Aorta (tissue), 5 donors: ENCODE measurements at regions not wholly inside any gene's neighbourhood (a gene's known extent, or its start where the extent isn't known, plus 50 kb on each side); places are given as distances from the start of the nearest gene placed in this dataset.

Experiments
- ATAC-seq: fragments of 200-7000 bp; cut with Tn5 transposase; one replicate; pipeline ENCODE4 v1.9.1; 2022; ENCODE audit warnings: moderate library complexity; ENCODE audit not compliant: low FRiP score
- DNase-seq, 2 donors: peaks; one replicate each; pipeline ENCODE4 v3.0.0-alpha.2; 2020
- H3K27ac ChIP-seq, 2 donors: one replicate each; pipeline ENCODE4 v1.5.1; 2013; ENCODE audit warnings: low read length in 2 of 2, mild to moderate bottlenecking in 2 of 2, moderate library complexity in 2 of 2, control low read depth in 1 of 2, inconsistent platforms in 1 of 2, low read depth in 1 of 2
- H3K27me3 ChIP-seq, 2 donors: one replicate each; pipeline ENCODE4 v1.6.1; 2013; ENCODE audit warnings: control low read depth in 1 of 2, low read length in 1 of 2, mild to moderate bottlenecking in 1 of 2, moderate library complexity in 1 of 2; ENCODE audit not compliant: insufficient read depth in 2 of 2, control insufficient read depth in 1 of 2
- H3K36me3 ChIP-seq, 2 donors: one replicate each; pipeline ENCODE4 v1.6.1; 2013; ENCODE audit warnings: control low read depth in 1 of 2, low read length in 1 of 2, mild to moderate bottlenecking in 1 of 2; ENCODE audit not compliant: insufficient read depth in 2 of 2, control insufficient read depth in 1 of 2
- H3K4me1 ChIP-seq, 2 donors: one replicate each; pipeline ENCODE4 v1.6.1; 2013; ENCODE audit warnings: low read length in 2 of 2, control low read depth in 1 of 2, mild to moderate bottlenecking in 1 of 2, moderate library complexity in 1 of 2; ENCODE audit not compliant: insufficient read depth in 2 of 2, control insufficient read depth in 1 of 2
- H3K4me3 ChIP-seq, 2 donors: one replicate each; pipeline ENCODE4 v1.5.1; 2013; ENCODE audit warnings: low read length in 2 of 2, control low read depth in 1 of 2, mild to moderate bottlenecking in 1 of 2
- H3K9me3 ChIP-seq: one replicate; pipeline ENCODE4 v1.6.1; 2013; ENCODE audit warnings: mild to moderate bottlenecking, low read length; ENCODE audit not compliant: control insufficient read depth
- WGBS, 2 donors: extraction: QIAGEN DNeasy Blood & Tissue Kit; methylation state at CpG; one replicate each; pipeline ENCODE4 v1.1.7; 2013; 5-methylcytosine and 5-hydroxymethylcytosine counted together
- intact Hi-C, 2 donors: fragments of 100-400 bp; cut with DNase I; formaldehyde crosslinking; loops; one replicate each; pipeline versions ENCODE4 v1.14.2 to v1.15.0; 2022
- donor health status: healthy with polysubstance abuse.
- donor health status: Bipolar disorder and iron deficiency.
- donor health status: DM: no; HTN: no; CAD: no.
- donor health status: DM: no; HTN: no; CAD: no.
- donor health status: DM: yes; HTN: yes; CAD: no.

DNA sequence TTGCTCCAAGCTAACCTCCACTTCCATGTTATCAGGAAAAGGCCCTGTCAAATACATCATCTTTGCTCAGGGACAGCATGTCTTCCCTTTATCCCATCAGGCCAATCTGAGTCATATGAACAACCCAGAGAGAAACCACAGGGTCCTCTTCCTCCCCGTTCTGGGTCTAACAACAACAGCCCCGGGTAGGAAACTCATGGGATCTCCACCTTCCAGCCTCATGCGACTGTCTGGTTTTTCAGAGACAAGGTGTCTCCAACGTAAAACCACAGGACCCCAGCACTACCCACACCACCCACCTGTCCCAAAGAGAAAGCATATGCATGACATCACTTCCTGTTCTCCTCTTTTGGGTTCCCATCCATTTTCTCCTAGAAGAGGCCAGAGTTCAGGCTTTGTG, 217.9 kb downstream of the ENC1 start:
- H3K4me3 ChIP-seq: no peak overlapping the region
- H3K27me3 ChIP-seq: no peaks in the 10 kb centered on the region
- H3K4me1 ChIP-seq: no peaks in the 10 kb centered on the region
- H3K36me3 ChIP-seq: no peaks in the 10 kb centered on the region
- no peak overlapping the region for H3K27ac ChIP-seq
- DNase-seq (no peak), ATAC-seq (no peak)
- no peaks in the 10 kb centered on the region for H3K9me3 ChIP-seq
- 91 to 92% methylated on average over 4 of the region's 4 CpGs for WGBS, 2 donors
- intact Hi-C loops: no loop called here

DNA sequence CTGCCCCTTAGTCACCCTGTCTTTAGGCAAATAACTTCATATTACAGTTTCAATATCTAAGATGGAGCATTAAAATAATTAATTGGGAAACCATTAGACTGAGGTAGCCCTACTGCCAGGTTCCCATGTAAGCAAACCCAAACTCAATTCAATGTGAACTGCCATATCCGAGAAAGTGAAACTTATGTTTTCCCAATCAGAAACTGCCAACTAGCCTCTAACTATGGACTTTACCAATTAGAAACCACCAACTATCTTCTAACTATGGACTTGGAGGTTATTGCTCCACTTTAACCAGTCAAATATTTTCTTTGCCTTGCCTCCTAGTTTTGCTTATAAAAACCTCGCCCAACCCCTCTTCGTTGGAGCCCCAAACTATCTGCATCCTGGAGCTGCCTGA, 218.5 kb downstream of the ENC1 start:
- no peaks in the 10 kb centered on the region for H3K9me3 ChIP-seq
- intact Hi-C loops: no loop called here
- no peak overlapping the region for H3K4me3 ChIP-seq
- ATAC-seq (no peak), DNase-seq (no peak)
- no peaks in the 10 kb centered on the region for H3K36me3 ChIP-seq
- H3K4me1 ChIP-seq: no peaks in the 10 kb centered on the region
- H3K27me3 ChIP-seq: no peaks in the 10 kb centered on the region
- WGBS, 2 donors: 95% methylated on average over 3 of the region's 3 CpGs
- H3K27ac ChIP-seq: no peak overlapping the region

DNA sequence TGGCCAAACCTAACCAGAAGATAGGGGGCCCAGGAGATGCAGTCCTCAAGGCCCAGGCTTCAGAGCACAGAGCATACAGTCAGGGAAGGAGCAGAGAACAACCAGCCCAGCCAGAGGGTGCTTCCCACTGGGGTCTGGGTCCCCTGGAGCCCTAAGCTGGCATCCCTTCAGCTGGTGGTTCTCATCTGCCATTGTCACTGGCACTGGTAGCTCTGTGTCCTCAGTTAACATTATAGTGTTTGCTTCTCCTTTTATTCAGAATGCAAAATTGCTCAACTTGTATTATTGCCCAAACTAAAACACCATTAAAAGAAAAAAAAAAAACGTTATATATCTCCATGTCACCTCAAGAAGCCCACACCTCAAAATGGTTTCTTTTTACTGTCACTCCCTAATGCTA, 219.2 kb downstream of the ENC1 start:
- WGBS, 2 donors: 62 to 63% methylated on average over 1 of the region's 1 CpG
- Histone ChIP-seq H3K36me3 (no peaks in the 10 kb centered on the region), H3K9me3 (no peaks in the 10 kb centered on the region), H3K27ac (no peak overlapping the region), H3K27me3 (no peaks in the 10 kb centered on the region), H3K4me3 (no peak overlapping the region), H3K4me1 (no peaks in the 10 kb centered on the region)
- ATAC-seq (no peak), DNase-seq (no peak)
- intact Hi-C loops: no loop called here

DNA sequence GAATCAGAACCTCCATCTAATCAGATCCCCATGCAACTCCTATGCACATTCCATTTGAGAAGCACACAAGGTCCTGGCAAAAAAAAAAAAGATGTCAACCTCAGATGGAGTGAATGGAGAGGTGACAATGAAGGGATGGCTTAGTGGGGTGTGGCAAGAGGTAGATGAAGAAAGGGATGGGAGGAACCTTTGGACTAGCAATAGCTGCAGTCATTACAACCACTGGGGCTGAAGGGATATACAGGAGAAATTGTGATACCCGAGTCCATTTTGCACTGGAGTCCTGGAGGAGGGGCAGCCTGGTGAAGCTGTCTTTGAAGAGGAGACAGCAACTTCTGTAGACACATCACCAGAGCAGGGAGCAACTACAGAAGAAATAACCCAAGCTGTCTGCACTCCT, 219.6 kb downstream of the ENC1 start:
- no peaks in the 10 kb centered on the region for H3K9me3 ChIP-seq
- H3K36me3 ChIP-seq: no peaks in the 10 kb centered on the region
- 56 to 88% methylated on average over 1 of the region's 1 CpG for WGBS, 2 donors
- H3K4me3 ChIP-seq: no peak overlapping the region
- no peaks in the 10 kb centered on the region for H3K4me1 ChIP-seq
- no peak for ATAC-seq
- H3K27ac ChIP-seq: no peak overlapping the region
- intact Hi-C loops: no loop called here
- no peaks in the 10 kb centered on the region for H3K27me3 ChIP-seq
- no peak for DNase-seq

DNA sequence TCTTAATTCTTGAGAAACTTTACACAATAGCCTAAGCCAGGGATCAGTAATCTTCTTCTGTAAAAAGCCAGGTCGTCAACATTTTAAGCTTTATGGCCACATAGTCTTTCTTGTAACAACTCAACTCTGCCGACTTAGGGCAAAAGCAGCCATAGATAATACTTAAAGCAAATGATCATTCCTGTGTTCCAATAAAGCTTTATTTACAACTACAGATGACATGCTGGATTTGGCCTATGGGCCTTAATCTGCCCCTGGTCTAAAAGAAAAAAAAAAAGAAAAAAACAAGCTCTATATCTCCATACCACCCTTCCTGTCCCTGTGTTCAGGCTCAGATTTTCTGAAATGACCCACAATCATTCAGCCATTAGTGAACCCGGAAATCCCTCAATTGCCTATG, 220.3 kb downstream of the ENC1 start:
- intact Hi-C loops: no loop called here
- no peaks in the 10 kb centered on the region for H3K4me1 ChIP-seq
- 64 to 94% methylated on average over 3 of the region's 3 CpGs for WGBS, 2 donors
- ATAC-seq (no peak), DNase-seq (no peak)
- H3K36me3 ChIP-seq: no peaks in the 10 kb centered on the region
- no peak overlapping the region for H3K4me3 ChIP-seq
- no peaks in the 10 kb centered on the region for H3K27me3 ChIP-seq
- H3K9me3 ChIP-seq: no peaks in the 10 kb centered on the region
- no peak overlapping the region for H3K27ac ChIP-seq

DNA sequence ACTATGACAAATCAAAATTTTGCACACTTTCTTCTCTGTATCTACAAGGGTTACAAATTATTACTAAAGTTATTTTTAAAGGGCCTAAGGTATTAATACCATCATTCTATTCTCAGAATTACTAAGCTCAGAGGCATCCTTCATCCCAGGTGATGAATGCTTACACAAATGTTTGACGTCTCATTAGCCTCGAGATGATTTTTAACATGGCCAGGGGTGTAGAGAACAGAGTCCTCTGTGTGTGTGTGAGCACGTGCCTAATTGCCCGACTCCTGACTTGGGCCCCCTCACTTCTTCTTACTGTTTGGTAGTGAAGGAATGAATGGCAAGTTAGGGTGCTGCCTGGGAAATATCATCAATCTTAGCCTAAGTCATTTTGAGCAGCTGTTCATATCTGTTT, 221.1 kb downstream of the ENC1 start:
- ATAC-seq (no peak), DNase-seq (no peak)
- Histone ChIP-seq H3K27me3 (no peaks in the 10 kb centered on the region), H3K36me3 (no peaks in the 10 kb centered on the region), H3K4me1 (no peaks in the 10 kb centered on the region), H3K9me3 (no peaks in the 10 kb centered on the region), H3K27ac (no peak overlapping the region), H3K4me3 (no peak overlapping the region)
- intact Hi-C loops: no loop called here
- WGBS, 2 donors: 69 to 82% methylated on average over 4 of the region's 4 CpGs

DNA sequence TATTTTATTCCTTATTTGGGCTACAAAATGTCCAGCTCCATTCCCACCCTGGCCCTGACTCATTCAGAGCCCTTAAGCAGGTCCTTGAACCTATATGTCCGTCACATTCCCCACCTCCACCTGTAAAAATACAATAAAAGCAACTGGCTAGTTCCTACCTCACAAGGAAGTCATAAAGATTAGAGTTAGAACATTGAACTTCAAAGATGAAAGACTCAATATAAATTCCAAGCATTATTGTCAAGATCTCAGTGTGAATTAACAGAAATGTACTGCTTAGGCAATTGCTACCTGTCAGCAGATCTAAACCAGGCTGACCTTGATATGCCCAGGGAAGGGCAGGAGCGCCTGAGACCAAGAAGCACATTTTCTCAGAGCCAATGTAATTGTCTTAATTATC, 221.8 kb downstream of the ENC1 start:
- no peak overlapping the region for H3K27ac ChIP-seq
- no peak for DNase-seq
- H3K4me3 ChIP-seq: no peak overlapping the region
- no peaks in the 10 kb centered on the region for H3K9me3 ChIP-seq
- H3K4me1 ChIP-seq: no peaks in the 10 kb centered on the region
- no peaks in the 10 kb centered on the region for H3K27me3 ChIP-seq
- ATAC-seq: no peak
- H3K36me3 ChIP-seq: no peaks in the 10 kb centered on the region
- intact Hi-C loops: no loop called here
- 96% methylated on average over 2 of the region's 2 CpGs for WGBS, 2 donors

DNA sequence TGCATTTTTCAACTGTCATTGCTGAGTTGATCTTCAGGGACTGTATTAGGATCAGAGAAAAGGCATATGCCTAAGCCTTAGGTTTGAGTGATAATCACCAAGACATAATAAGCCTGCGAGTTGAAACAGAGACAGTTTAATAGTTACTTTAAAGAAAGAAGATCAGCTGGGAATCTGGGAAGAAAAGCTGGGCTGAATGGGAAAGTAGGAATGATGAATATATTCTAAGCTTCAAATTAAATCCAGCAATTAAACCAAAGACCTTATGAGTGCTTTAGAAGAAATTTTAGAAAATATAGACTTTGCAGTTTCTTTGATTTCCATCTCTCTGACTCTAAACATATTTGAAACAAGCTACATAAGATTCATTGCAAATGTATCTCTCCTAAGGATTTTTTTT, 222.3 kb downstream of the ENC1 start:
- no peaks in the 10 kb centered on the region for H3K9me3 ChIP-seq
- no peaks in the 10 kb centered on the region for H3K4me1 ChIP-seq
- 92 to 98% methylated on average over 1 of the region's 1 CpG for WGBS, 2 donors
- H3K4me3 ChIP-seq: no peak overlapping the region
- ATAC-seq (no peak), DNase-seq (no peak)
- no peak overlapping the region for H3K27ac ChIP-seq
- intact Hi-C loops: no loop called here
- no peaks in the 10 kb centered on the region for H3K27me3 ChIP-seq
- H3K36me3 ChIP-seq: no peaks in the 10 kb centered on the region

DNA sequence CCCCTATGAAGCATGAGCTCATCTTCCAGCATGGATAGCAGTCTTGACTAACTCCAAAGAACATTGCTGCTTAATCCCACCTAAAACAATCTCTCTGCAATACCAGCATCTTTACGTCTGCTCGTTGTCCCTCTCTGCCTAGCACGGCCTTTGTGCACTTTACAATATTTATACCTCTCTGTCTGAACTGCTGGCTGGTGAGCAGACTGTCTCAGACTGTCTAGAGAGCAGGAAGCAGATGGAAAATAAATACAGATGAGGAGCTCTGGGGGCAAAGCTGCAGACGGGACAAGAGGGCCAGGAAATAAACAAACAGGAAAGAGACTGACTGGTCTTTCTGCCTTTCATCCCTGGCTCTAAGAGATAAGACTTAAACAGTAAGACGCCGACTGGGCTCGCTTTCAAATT, 224.8 kb downstream of the ENC1 start:
- DNase-seq: no peak
- ATAC-seq: no peak
- Histone ChIP-seq H3K4me3 (no peak overlapping the region), H3K9me3 (no peaks in the 10 kb centered on the region), H3K27ac (no peak overlapping the region), H3K4me1 (no peaks in the 10 kb centered on the region), H3K27me3 (no peaks in the 10 kb centered on the region), H3K36me3 (no peaks in the 10 kb centered on the region)
- WGBS, 2 donors: 63 to 69% methylated on average over 7 of the region's 7 CpGs
- intact Hi-C loops: no loop called here
